ENCODE measurements at regions not wholly inside any gene's neighbourhood (a gene's known extent, or its start where the extent isn't known, plus 50 kb on each side); places are given as distances from the start of the nearest gene placed in this dataset.
"Not testable (repeated sequence)": the region's sequence is repeated elsewhere in the genome, so short reads cannot be mapped to it uniquely, and the experiment has no call there.

- TF ChIP-seq, protein P1, sequence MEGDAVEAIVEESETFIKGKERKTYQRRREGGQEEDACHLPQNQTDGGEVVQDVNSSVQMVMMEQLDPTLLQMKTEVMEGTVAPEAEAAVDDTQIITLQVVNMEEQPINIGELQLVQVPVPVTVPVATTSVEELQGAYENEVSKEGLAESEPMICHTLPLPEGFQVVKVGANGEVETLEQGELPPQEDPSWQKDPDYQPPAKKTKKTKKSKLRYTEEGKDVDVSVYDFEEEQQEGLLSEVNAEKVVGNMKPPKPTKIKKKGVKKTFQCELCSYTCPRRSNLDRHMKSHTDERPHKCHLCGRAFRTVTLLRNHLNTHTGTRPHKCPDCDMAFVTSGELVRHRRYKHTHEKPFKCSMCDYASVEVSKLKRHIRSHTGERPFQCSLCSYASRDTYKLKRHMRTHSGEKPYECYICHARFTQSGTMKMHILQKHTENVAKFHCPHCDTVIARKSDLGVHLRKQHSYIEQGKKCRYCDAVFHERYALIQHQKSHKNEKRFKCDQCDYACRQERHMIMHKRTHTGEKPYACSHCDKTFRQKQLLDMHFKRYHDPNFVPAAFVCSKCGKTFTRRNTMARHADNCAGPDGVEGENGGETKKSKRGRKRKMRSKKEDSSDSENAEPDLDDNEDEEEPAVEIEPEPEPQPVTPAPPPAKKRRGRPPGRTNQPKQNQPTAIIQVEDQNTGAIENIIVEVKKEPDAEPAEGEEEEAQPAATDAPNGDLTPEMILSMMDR (IDR thresholded peaks at IDR 0.05): not testable (repeated sequence)
- not testable (repeated sequence) for TF ChIP-seq POLR2AphosphoS5, POLR2A, EP300 (IDR thresholded peaks at IDR 0.05)
These were observed 133.8 kb upstream of the POU3F1 start for GRCh38 chr1:38180388-38180787.
